IMR-90 (cell line): ENCODE measurements at regions not wholly inside any gene's neighbourhood (a gene's known extent, or its start where the extent isn't known, plus 50 kb on each side); places are given as distances from the start of the nearest gene placed in this dataset.

ENCODE experiments used
- ATAC-seq: fragments of 200-7000 bp; cut with Tn5 transposase; 2 replicates; pipeline ENCODE4 v1.9.1; 2020; ENCODE audit warnings: low read depth, mild to moderate bottlenecking, moderate library complexity
- BruUV-seq: library from RNA; stranded (reverse); fragments of 400-500 nt; replicated peaks from 2 replicates; lab custom pipeline; 2021; lab: Mats Ljungman, UMichigan
- CTCF ChIA-PET: fragments of 300-600 bp; formaldehyde crosslinking; extraction: SDS; loops from one replicate; lab custom pipeline; 2021; ENCODE audit warnings: antibody characterized with exemption; lab: Yijun Ruan, JAX
- POLR2A ChIA-PET: fragments of 300-600 bp; sonication (Branson Sonifier 250); formaldehyde crosslinking; loops from one replicate; lab custom pipeline; 2022; ENCODE audit warnings: antibody characterized with exemption; ENCODE audit not compliant: unreplicated experiment; lab: Charles Lee
- DNase-seq: peaks from one replicate; pipeline ENCODE4 v3.0.0; 2013
- H2AFZ ChIP-seq: replicated peaks from 2 replicates; pipeline ENCODE3; 2013; ENCODE audit warnings: low read length, mild to moderate bottlenecking; ENCODE audit not compliant: poor library complexity
- H2AK5ac ChIP-seq: 2 replicates; pipeline ENCODE4 v1.6.1; 2013; ENCODE audit warnings: low read depth, low read length, inconsistent platforms
- H2AK9ac ChIP-seq: replicated peaks from 2 replicates; pipeline ENCODE3; 2013; ENCODE audit warnings: mild to moderate bottlenecking, low read depth, low read length, moderate library complexity; ENCODE audit not compliant: poor library complexity
- H2BK120ac ChIP-seq: 2 replicates; pipeline ENCODE4 v1.6.1; 2013; ENCODE audit warnings: low read depth, low read length, inconsistent platforms
- H2BK15ac ChIP-seq: 3 replicates; pipeline ENCODE4 v1.6.1; 2013; ENCODE audit warnings: low read depth, low read length, inconsistent platforms
- H2BK20ac ChIP-seq: 2 replicates; pipeline ENCODE4 v1.6.1; 2013; ENCODE audit warnings: low read depth, mild to moderate bottlenecking, inconsistent platforms, low read length, moderate library complexity
- H2BK5ac ChIP-seq: 2 replicates; pipeline ENCODE4 v1.6.1; 2013; ENCODE audit warnings: mild to moderate bottlenecking, low read depth, low read length, inconsistent platforms; ENCODE audit not compliant: poor library complexity, severe bottlenecking
- H3K14ac ChIP-seq: replicated peaks from 2 replicates; pipeline ENCODE4 v1.6.1; 2013; ENCODE audit warnings: low read depth, low read length, inconsistent platforms
- H3K18ac ChIP-seq: 2 replicates; pipeline ENCODE4 v1.6.1; 2013; ENCODE audit warnings: low read depth, low read length, control low read depth
- H3K23ac ChIP-seq: 2 replicates; pipeline ENCODE4 v1.6.1; 2013; ENCODE audit warnings: low read depth, low read length, inconsistent platforms
- H3K27ac ChIP-seq: 2 replicates; pipeline ENCODE4 v1.5.1; 2013; ENCODE audit warnings: mild to moderate bottlenecking, control low read depth, low read length; ENCODE audit not compliant: insufficient read depth
- H3K27me3 ChIP-seq: 2 replicates; pipeline ENCODE4 v1.6.1; 2013; ENCODE audit warnings: low read length; ENCODE audit not compliant: control insufficient read depth, insufficient read depth
- H3K36me3 ChIP-seq: 2 replicates; pipeline ENCODE4 v1.6.1; 2013; ENCODE audit warnings: low read length, mixed read lengths; ENCODE audit not compliant: control insufficient read depth, insufficient read depth
- H3K4ac ChIP-seq: 2 replicates; pipeline ENCODE4 v1.6.1; 2013; ENCODE audit warnings: low read depth, low read length, inconsistent platforms
- H3K4me1 ChIP-seq: 2 replicates; pipeline ENCODE4 v1.6.1; 2013; ENCODE audit warnings: low read length, mixed read lengths; ENCODE audit not compliant: control insufficient read depth, insufficient read depth
- H3K4me2 ChIP-seq: 2 replicates; pipeline ENCODE4 v1.6.1; 2013; ENCODE audit warnings: low read depth, mild to moderate bottlenecking, control low read depth, low read length, moderate library complexity
- H3K4me3 ChIP-seq: 2 replicates; pipeline ENCODE4 v1.5.1; 2013; ENCODE audit warnings: low read depth, mild to moderate bottlenecking, control low read depth, low read length, moderate library complexity; ENCODE audit not compliant: insufficient read depth
- H3K56ac ChIP-seq: 2 replicates; pipeline ENCODE4 v1.6.1; 2013; ENCODE audit warnings: low read length, inconsistent platforms; ENCODE audit not compliant: insufficient read depth; ENCODE audit errors: extremely low read depth
- H3K79me1 ChIP-seq, 2 experiments: 2 replicates each; pipeline ENCODE4 v1.6.1; 2013; ENCODE audit warnings: low read length in 2 of 2, inconsistent platforms in 1 of 2, low read depth in 1 of 2
- H3K9ac ChIP-seq: 2 replicates; pipeline ENCODE4 v1.6.1; 2013; ENCODE audit warnings: low read depth, low read length, control low read depth
- H3K9me1 ChIP-seq: 2 replicates; pipeline ENCODE4 v1.6.1; 2013; ENCODE audit warnings: low read length, inconsistent platforms; ENCODE audit not compliant: insufficient read depth
- H3K9me3 ChIP-seq: 2 replicates; pipeline ENCODE4 v1.6.1; 2013; ENCODE audit warnings: low read length; ENCODE audit not compliant: control insufficient read depth, insufficient read depth
- H4K20me1 ChIP-seq: 2 replicates; pipeline ENCODE4 v1.6.1; 2013; ENCODE audit warnings: low read length, inconsistent platforms; ENCODE audit not compliant: insufficient read depth
- H4K5ac ChIP-seq: 2 replicates; pipeline ENCODE4 v1.6.1; 2013; ENCODE audit warnings: mild to moderate bottlenecking, low read depth, low read length, control low read depth
- H4K8ac ChIP-seq, 2 experiments: 2 replicates each; pipeline ENCODE4 v1.6.1; 2013; ENCODE audit warnings: low read depth in 2 of 2, low read length in 2 of 2, control low read depth in 1 of 2, inconsistent platforms in 1 of 2
- H4K91ac ChIP-seq: 2 replicates; pipeline ENCODE4 v1.6.1; 2013; ENCODE audit warnings: low read depth, low read length, inconsistent platforms; ENCODE audit not compliant: insufficient read depth
- BHLHE40 ChIP-seq: fragments of 150-350 bp; IDR thresholded peaks from 2 replicates; pipeline ENCODE4 v1.6.1; 2016; ENCODE audit warnings: mild to moderate bottlenecking, low read depth, low read length
- CEBPB ChIP-seq: IDR thresholded peaks from 2 replicates; pipeline ENCODE4 v1.6.1; 2012; ENCODE audit warnings: low read depth, low read length, improper control_type of control experiment
- CHD1 ChIP-seq: IDR thresholded peaks from 2 replicates; pipeline ENCODE4 v1.6.1; 2012; ENCODE audit warnings: low read depth, low read length, improper control_type of control experiment
- FOS ChIP-seq: fragments of 150-350 bp; IDR thresholded peaks from 2 replicates; pipeline ENCODE4 v1.6.1; 2016; ENCODE audit warnings: low read depth, low read length
- MAFK ChIP-seq: IDR thresholded peaks from 2 replicates; pipeline ENCODE4 v1.6.1; 2012; ENCODE audit warnings: low read depth, low read length, improper control_type of control experiment
- MAZ ChIP-seq: IDR thresholded peaks from 2 replicates; pipeline ENCODE4 v1.6.1; 2012; ENCODE audit warnings: low read depth, mild to moderate bottlenecking, low read length, improper control_type of control experiment, moderate library complexity, borderline replicate concordance
- MXI1 ChIP-seq: IDR thresholded peaks from 2 replicates; pipeline ENCODE4 v1.6.1; 2012; ENCODE audit warnings: low read depth, mild to moderate bottlenecking, low read length, moderate library complexity, borderline replicate concordance
- NFE2L2 ChIP-seq: fragments of 150-350 bp; IDR thresholded peaks from 2 replicates; pipeline ENCODE4 v1.6.1; 2016; ENCODE audit warnings: low read depth, mild to moderate bottlenecking, low read length
- POLR2A ChIP-seq: IDR thresholded peaks from 2 replicates; pipeline ENCODE4 v1.6.1; 2012; ENCODE audit warnings: mild to moderate bottlenecking, low read depth, low read length
- RAD21 ChIP-seq: IDR thresholded peaks from 2 replicates; pipeline ENCODE4 v1.6.1; 2012; ENCODE audit warnings: low read length, improper control_type of control experiment
- RCOR1 ChIP-seq: IDR thresholded peaks from 2 replicates; pipeline ENCODE4 v1.6.1; 2012; ENCODE audit warnings: mild to moderate bottlenecking, low read length, improper control_type of control experiment; ENCODE audit not compliant: insufficient replicate concordance
- RFX5 ChIP-seq: IDR thresholded peaks from 2 replicates; pipeline ENCODE4 v1.8.0; 2012; ENCODE audit warnings: low read depth, mild to moderate bottlenecking, low read length, moderate library complexity
- SMC3 ChIP-seq: fragments of 150-350 bp; IDR thresholded peaks from 2 replicates; pipeline ENCODE4 v1.6.1; 2016; ENCODE audit warnings: low read depth, mild to moderate bottlenecking, antibody characterized with exemption, low read length, moderate library complexity
- WGBS, 2 experiments: methylation state at CpG; one replicate each; pipeline versions ENCODE4 v1.1.5 to v1.1.7; 2013; ENCODE audit warnings: missing lambda C conversion rate in 2 of 2; ENCODE audit not compliant: insufficient read length in 1 of 2; ENCODE audit errors: extremely low coverage in 2 of 2; 5-methylcytosine and 5-hydroxymethylcytosine counted together
- dilution Hi-C: fragments of 300-500 bp; cut with HindIII; formaldehyde crosslinking; loops from one replicate; pipeline ENCODE4 v1.14.3; 2018; ENCODE audit warnings: low sequenced_read_pairs; ENCODE audit not compliant: unreplicated experiment
- in situ Hi-C: fragments of 300-500 bp; cut with MboI; formaldehyde crosslinking; loops from 3 replicates; pipeline ENCODE4 v1.14.3; 2019; ENCODE audit warnings: low sequenced_read_pairs, inconsistent platforms, mixed read lengths
- intact Hi-C: fragments of 100-400 bp; cut with micrococcal nuclease; formaldehyde crosslinking; loops from 2 replicates; pipeline ENCODE4 v1.10.0; 2022
- TF ChIP-seq, protein P1 (sequence below): fragments of 150-350 bp; IDR thresholded peaks from 2 replicates; pipeline ENCODE4 v1.6.1; 2016; ENCODE audit warnings: low read depth, mild to moderate bottlenecking, low read length, moderate library complexity, borderline replicate concordance
- TF ChIP-seq, protein P2 (sequence below): fragments of 150-350 bp; IDR thresholded peaks from 2 replicates; pipeline ENCODE4 v1.6.1; 2017; ENCODE audit warnings: mild to moderate bottlenecking, antibody characterized with exemption, low read length, low read depth
- TF ChIP-seq, protein P3 (sequence below): conservative IDR thresholded peaks from 2 replicates; pipeline ENCODE4 v1.5.1; 2012; ENCODE audit warnings: mild to moderate bottlenecking, low read depth, low read length, improper control_type of control experiment

DNA sequence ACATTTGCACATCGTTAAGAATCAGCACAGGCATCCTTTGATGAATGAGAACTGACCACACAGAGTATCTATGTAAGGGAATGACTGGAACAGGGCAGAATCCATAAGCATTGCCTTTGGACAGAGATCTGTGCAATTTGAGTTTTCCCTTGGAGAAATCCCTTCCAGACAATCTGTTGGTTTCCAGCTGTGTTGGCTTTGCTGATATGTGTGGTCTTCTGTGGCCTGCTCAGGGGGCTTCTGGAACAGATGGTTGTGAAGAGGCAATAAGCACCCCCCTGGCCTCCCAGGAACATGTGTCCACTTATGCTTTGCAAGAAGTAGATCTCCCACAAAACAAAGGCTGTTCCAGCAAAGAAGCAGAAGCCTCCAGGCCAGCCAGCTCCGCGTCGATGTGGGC is 111.4 kb upstream of the TMEM132C start:
- in situ Hi-C loops, result no loop called here
- POLR2A ChIA-PET, result no interaction called here
- Histone ChIP-seq H3K27ac (no peak overlapping the region), H3K36me3 (no peaks in the 10 kb centered on the region), H4K91ac (no peak overlapping the region), H2BK120ac (no peak overlapping the region), H3K4me2 (no peak overlapping the region), H3K18ac (no peak overlapping the region), H3K23ac (no peak overlapping the region), H3K14ac (no peak overlapping the region), H2BK15ac (no peak overlapping the region), H3K9ac (no peak overlapping the region), H3K9me3 (peaks cover 18% of the 10 kb centered on the region), H4K8ac (no peak overlapping the region), H2BK5ac (no peak overlapping the region), H3K4me3 (no peak overlapping the region), H3K9me1 (no peaks in the 10 kb centered on the region), H4K20me1 (no peaks in the 10 kb centered on the region), H3K56ac (no peak overlapping the region), H3K27me3 (no peaks in the 10 kb centered on the region), H3K4me1 (no peaks in the 10 kb centered on the region), H2AK9ac (no peak overlapping the region), H3K4ac (no peak overlapping the region), H4K5ac (no peak overlapping the region), H2BK20ac (no peak overlapping the region), H2AFZ (no peak overlapping the region), H2AK5ac (no peak overlapping the region), H3K79me1 (no peaks in the 10 kb centered on the region)
- dilution Hi-C loops, result no loop called here
- ATAC-seq (no peak), DNase-seq (no peak)
- no peak for TF ChIP-seq MXI1
- TF ChIP-seq, protein P1, sequence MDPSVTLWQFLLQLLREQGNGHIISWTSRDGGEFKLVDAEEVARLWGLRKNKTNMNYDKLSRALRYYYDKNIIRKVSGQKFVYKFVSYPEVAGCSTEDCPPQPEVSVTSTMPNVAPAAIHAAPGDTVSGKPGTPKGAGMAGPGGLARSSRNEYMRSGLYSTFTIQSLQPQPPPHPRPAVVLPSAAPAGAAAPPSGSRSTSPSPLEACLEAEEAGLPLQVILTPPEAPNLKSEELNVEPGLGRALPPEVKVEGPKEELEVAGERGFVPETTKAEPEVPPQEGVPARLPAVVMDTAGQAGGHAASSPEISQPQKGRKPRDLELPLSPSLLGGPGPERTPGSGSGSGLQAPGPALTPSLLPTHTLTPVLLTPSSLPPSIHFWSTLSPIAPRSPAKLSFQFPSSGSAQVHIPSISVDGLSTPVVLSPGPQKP, result no peak
- TF ChIP-seq RAD21, result no peak
- TF ChIP-seq, protein P2, sequence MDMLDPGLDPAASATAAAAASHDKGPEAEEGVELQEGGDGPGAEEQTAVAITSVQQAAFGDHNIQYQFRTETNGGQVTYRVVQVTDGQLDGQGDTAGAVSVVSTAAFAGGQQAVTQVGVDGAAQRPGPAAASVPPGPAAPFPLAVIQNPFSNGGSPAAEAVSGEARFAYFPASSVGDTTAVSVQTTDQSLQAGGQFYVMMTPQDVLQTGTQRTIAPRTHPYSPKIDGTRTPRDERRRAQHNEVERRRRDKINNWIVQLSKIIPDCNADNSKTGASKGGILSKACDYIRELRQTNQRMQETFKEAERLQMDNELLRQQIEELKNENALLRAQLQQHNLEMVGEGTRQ, result no peak
- TF ChIP-seq MAFK, result no peak
- no peak for TF ChIP-seq POLR2A
- no peak for TF ChIP-seq CEBPB
- TF ChIP-seq SMC3, result no peak
- TF ChIP-seq NFE2L2, result no peak
- TF ChIP-seq RCOR1, result no peak
- no peak for TF ChIP-seq BHLHE40
- TF ChIP-seq, protein P3, sequence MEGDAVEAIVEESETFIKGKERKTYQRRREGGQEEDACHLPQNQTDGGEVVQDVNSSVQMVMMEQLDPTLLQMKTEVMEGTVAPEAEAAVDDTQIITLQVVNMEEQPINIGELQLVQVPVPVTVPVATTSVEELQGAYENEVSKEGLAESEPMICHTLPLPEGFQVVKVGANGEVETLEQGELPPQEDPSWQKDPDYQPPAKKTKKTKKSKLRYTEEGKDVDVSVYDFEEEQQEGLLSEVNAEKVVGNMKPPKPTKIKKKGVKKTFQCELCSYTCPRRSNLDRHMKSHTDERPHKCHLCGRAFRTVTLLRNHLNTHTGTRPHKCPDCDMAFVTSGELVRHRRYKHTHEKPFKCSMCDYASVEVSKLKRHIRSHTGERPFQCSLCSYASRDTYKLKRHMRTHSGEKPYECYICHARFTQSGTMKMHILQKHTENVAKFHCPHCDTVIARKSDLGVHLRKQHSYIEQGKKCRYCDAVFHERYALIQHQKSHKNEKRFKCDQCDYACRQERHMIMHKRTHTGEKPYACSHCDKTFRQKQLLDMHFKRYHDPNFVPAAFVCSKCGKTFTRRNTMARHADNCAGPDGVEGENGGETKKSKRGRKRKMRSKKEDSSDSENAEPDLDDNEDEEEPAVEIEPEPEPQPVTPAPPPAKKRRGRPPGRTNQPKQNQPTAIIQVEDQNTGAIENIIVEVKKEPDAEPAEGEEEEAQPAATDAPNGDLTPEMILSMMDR, result no peak
- no peak for TF ChIP-seq MAZ
- TF ChIP-seq CHD1, result no peak
- TF ChIP-seq FOS, result no peak
- TF ChIP-seq RFX5, result no peak
- WGBS, 2 experiments, result no CpG with 5 or more reads among the region's 4 CpGs
- CTCF ChIA-PET, result no interaction called here
- no TSS peak for BruUV-seq
- intact Hi-C loops, result no loop called here
